ENCODE measurements at regions not wholly inside any gene's neighbourhood (a gene's known extent, or its start where the extent isn't known, plus 50 kb on each side); places are given as distances from the start of the nearest gene placed in this dataset.
A peak's percentile ranks its signal among the peaks of the same experiment; 100 is the strongest.

DNA sequence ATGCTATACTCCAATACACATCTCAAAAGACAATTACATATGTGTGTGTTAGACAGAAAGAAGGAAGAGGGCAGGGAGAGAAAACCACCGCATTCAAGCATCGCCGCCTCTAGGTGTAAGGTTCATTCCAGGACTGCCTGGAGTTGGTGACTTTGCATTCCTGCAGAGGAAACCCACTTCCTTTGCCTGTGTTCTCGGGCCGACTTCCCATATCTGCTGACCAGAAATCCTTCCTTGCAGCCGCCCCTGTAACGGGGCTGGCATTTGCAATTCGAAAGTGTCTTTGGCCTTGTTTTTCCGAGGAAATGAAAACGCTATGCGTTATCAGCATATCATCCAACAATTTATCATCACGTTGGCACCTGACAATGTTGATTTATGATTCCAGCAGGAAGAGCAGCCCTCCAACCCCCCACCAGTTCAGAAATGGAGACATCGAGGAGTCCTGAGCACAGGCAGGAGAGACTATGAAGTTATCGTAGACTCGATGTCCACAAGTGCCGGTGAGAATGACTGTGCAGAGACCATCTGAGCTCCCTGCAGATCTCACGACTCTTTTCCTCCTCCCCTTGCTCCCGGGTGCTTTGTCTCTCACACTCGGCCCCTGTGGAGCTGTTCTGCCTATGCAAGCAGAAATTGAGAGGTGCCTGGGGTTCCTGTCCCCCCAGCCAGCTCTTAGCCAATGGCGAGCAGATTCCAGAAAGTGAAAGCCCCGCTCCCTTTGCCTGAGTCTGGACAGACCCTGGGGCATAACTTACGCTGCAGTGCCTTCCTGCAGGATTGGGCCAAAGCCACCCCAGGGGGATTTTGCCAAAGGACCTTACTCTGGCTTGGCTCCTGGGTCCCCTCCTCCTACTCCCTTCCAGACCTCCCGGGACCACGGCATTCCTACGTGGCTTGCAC lies 68.9 kb upstream of the FOXK1 start:
- no peak for DNase-seq (ENCODE audit: low read depth)

DNA sequence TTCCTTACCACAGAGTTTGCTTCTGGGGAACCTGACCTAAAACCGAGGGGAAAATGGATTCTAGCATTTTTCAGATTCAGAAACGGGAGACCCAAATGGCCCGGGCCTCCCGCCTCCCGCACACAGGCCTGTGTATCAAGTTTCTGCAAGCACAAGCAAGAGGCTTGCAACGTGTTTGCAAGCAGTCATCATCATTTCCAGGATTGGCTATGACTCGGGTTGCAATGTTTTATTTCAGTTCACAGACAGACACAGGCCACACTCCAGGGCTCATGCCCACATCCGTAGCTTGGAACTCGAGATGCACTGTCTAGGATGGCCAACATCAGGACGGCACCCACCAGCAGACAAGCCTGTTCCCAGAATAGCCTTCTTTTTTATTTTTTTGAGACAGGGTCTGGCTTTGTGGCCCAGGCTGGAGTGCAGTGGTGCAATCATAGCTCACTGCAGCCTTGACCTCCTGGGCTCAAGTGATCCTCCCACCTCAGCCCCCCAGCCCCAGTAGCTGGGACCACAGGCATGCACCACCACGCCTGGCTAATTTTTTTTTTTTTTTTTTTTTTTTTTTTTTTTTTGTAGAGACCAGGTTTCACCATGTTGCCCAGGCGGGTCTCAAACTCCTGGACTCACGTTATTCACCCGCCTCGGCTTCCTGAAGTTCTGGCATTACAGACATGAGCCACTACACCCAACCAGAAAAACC lies 68.1 kb upstream of the FOXK1 start:
- DNase-seq (ENCODE audit: low read depth): peak; percentile 21

DNA sequence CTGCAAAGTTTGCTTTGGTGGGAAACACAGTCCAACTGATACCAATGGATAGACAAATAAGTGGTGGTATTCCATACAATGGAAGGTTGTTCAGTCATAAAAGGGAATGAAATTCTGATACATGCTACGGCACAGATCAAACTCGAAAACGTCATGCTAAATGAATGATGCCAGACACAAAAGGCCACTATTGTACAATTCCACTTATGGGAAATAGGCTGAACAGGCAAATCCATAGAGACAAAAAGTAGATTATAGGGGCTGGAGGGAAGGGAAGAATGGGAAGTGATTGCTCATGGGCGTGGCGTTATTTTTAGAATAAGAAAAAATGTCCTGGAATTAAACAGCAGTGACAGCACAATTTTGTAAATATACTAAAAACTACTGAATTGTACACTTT lies 66.0 kb upstream of the FOXK1 start:
- no peak for DNase-seq (ENCODE audit: low read depth)

DNA sequence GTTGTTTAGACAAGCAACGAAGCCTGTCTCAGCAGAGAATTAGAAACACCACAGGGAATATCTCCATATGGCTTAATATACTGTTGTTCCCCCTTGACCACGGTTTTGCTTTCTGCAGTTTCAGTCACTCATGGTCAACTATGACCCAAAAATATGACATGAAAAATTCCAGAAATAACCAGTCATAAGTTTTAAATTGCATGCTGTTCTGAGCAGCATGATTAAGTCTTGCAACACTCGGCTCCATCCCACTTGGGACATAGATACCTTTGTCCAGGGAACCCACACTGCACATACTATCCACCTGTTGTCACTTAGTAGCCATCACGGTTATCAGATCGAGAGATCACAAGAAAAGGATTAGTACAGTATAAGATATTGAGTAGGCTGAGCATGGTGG lies 60.7 kb upstream of the FOXK1 start:
- no peak for DNase-seq (ENCODE audit: low read depth)

DNA sequence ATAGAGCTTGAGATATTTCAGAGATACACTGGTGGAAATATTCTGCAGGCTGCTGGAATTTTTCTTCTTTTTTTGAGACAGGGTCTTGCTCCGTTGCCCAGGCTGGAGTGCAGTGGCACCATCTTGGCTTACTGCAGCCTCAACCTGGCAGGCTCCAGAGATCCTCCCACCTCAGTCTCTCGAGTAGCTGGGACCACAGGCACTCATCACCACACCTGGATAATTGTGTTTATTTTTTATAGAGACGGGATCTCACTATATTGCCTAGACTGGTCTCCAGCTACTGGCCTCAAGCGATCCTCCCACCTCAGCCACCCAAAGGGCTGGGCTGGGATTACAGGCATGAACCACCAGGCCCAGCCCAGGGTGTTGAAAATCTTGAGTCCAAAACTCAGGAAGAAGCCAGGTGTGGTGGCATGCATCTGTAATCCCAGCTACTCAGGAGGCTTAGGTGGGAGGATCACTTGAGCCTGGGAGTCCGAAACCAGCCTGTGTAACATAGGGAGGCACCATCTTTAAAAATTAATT lies 55.7 kb upstream of the FOXK1 start:
- no peak for DNase-seq (ENCODE audit: low read depth)

DNA sequence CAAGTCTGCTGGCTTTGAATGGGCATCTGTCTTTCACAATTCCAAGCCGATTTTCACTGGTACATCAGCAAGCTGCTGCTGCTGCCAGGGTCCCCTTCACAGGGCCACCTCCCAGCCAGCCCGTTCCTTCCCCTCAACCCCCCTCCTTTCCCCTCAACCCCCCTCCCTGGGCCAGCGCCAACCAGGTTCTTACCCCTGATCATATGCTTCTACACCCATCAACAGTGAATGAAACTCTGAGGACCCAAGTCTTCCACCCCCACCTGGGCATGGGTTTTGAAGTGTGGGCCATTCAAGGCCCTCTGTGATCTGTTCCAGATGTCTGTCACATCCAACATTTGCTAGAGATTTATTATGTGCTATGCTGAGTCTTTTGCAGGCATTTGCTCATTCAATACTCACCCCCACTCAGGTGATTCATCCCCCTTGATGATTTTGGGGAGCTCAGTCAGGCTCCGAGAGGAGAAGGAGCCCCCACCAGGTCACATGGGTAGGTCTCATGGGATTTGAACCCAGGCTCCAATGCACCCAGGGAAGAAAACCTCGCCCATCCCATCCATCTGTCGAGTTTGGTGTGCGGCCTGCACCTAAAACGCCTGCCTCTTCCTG lies 52.7 kb upstream of the FOXK1 start:
- DNase-seq (ENCODE audit: low read depth): no peak

DNA sequence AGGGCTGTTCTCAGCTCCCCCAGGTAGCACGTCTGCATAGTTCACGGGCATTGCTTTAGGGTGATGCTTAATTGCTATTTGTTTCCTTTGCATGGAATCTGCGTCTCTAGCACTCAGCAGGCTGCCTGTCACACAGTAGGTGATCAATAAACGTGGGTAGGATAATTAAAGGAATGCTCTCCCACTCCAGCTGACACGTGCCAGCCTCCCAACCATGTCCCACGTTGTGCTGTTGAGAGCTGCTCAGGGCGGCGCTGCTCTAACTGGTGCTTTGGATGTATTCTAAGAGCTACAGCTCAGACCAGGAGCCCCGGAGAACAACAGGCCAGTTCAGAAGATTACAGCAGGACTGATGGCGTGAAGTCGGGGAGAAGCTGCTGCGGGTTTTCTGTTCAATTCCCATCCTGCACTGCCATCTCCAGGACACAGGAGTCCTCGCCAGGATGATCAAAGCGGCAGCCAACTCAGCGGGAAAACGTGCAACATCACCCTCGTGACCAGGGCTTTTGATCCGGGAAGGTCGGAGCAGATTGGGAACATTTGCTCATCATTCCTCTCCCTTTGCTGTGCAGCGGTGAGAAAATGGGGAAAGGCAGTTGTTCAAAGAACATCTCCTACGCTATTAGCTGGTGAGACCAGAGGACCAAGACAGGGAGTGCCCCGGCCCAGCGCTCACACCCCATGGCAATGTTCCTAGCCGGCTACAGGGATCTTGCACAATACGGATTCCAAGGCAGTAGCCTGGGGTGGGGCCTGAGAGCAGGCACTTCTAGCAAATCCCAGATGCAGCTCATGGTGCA lies 50.5 kb upstream of the FOXK1 start:
- peak; percentile 86 for DNase-seq (ENCODE audit: low read depth)
